ENCODE measurements at regions not wholly inside any gene's neighbourhood (a gene's known extent, or its start where the extent isn't known, plus 50 kb on each side); places are given as distances from the start of the nearest gene placed in this dataset.

DNA sequence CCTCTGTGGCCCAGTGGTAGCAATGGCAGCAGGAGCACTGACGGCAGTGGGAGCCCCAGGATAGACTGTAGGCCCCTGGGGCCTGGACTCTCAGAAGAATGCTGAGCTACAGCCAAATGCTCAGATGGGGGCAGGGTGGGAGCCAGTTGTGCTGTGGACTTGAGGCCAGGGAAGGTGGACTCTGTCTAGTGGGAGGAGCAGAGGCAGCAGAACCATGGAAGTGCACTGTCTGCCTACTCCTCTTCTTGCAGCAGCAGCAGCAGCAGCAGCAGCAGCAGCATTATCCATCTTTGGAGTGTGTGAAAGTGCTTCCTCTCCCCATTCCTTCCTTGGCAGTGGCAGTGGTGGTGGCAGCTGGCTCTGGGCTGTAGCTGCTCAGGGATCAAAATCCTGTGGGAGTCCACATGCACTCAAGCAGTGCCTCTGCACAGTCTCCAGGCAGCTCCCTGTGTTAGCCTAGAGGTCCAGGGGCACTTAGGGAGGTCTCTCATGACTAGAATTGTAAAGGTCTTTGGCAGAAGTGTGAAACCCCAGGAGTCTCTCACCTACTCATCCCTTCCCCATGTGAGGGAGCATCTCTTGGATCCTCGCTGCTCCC lies 917.9 kb upstream of the B3GALT2 start:
- Histone ChIP-seq H3K27me3 (ENCODE audit: control insufficient read depth in 3 of 3, insufficient read depth in 3 of 3, low read length in 2 of 3) (no peaks in the 10 kb centered on the region), H3K4me3 (no peak overlapping the region), H3K9me3 (ENCODE audit: control insufficient read depth in 4 of 4, insufficient read depth in 3 of 4, low read length in 3 of 4) (no peaks in the 10 kb centered on the region), H3K4me1 (ENCODE audit: control insufficient read depth in 5 of 5, insufficient read depth in 5 of 5, low read length in 5 of 5) (no peaks in the 10 kb centered on the region), H3K36me3 (ENCODE audit: control insufficient read depth in 4 of 4, insufficient read depth in 4 of 4, low read length in 4 of 4) (no peaks in the 10 kb centered on the region), H3K9ac (ENCODE audit: insufficient read depth in 1 of 2, low read length in 2 of 2) (no peak overlapping the region), H3K27ac (ENCODE audit: low read depth in 1 of 2, low read length in 1 of 2) (no peak overlapping the region)
- ATAC-seq (ENCODE audit: insufficient read depth, low FRiP score) (no peak), DNase-seq (peak in 2 of 3 donors; percentile 7 to 28)
- WGBS, 2 donors, result 92 to 100% methylated on average over 2 of the region's 2 CpGs
- TF ChIP-seq, protein P1, sequence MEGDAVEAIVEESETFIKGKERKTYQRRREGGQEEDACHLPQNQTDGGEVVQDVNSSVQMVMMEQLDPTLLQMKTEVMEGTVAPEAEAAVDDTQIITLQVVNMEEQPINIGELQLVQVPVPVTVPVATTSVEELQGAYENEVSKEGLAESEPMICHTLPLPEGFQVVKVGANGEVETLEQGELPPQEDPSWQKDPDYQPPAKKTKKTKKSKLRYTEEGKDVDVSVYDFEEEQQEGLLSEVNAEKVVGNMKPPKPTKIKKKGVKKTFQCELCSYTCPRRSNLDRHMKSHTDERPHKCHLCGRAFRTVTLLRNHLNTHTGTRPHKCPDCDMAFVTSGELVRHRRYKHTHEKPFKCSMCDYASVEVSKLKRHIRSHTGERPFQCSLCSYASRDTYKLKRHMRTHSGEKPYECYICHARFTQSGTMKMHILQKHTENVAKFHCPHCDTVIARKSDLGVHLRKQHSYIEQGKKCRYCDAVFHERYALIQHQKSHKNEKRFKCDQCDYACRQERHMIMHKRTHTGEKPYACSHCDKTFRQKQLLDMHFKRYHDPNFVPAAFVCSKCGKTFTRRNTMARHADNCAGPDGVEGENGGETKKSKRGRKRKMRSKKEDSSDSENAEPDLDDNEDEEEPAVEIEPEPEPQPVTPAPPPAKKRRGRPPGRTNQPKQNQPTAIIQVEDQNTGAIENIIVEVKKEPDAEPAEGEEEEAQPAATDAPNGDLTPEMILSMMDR (IDR thresholded peaks at IDR 0.05; ENCODE audit: control extremely low read depth, extremely low read depth), result no peak

DNA sequence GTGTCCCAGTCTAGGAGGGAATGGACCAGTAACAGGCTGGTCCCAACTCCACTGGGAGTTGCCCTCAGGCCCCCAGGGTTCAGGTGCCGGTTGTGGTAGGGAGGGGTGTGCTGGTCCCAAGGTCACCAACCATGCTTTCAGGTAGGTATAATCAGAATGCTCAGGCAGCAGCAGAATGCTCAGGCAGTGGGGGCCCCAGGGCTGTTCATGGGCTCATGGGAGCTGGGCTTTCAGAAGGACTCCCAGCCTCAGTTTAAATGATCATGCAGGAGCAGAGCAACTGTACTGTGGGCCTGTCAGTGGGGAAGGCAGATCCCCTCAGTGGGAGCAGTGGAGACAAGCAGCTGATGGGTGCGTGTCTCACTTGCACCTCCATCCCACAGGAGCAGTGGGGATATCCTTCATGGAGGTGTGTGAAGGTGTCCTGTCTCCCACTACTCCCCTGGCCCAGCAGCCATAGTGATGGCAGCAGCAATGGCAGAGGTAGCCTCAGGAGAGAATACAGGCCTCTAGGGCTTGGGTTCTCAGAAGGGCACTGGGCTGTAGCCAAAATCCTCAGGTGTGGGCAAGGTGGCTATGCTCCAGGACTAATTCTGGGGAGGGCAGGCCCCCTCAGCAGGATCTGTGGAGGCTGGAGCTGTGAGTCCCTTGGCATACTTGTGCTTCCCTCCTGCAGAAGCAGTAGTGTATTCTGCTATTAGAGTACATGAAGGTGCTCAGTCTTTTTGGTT lies 917.3 kb upstream of the B3GALT2 start:
- TF ChIP-seq, protein P1 (IDR thresholded peaks at IDR 0.05; ENCODE audit: control extremely low read depth, extremely low read depth), result no peak
- no peak for DNase-seq
- no peak for ATAC-seq (ENCODE audit: insufficient read depth, low FRiP score)
- no peak overlapping the region for H3K9ac ChIP-seq (ENCODE audit: insufficient read depth in 1 of 2, low read length in 2 of 2)
- H3K4me3 ChIP-seq, result no peak overlapping the region
- 49 to 67% methylated on average over 2 of the region's 2 CpGs for WGBS, 2 donors
- no peaks in the 10 kb centered on the region for H3K36me3 ChIP-seq (ENCODE audit: control insufficient read depth in 4 of 4, insufficient read depth in 4 of 4, low read length in 4 of 4)
- no peaks in the 10 kb centered on the region for H3K27me3 ChIP-seq (ENCODE audit: control insufficient read depth in 3 of 3, insufficient read depth in 3 of 3, low read length in 2 of 3)
- no peak overlapping the region for H3K27ac ChIP-seq (ENCODE audit: low read depth in 1 of 2, low read length in 1 of 2)
- H3K9me3 ChIP-seq (ENCODE audit: control insufficient read depth in 4 of 4, insufficient read depth in 3 of 4, low read length in 3 of 4), result no peaks in the 10 kb centered on the region
- no peaks in the 10 kb centered on the region for H3K4me1 ChIP-seq (ENCODE audit: control insufficient read depth in 5 of 5, insufficient read depth in 5 of 5, low read length in 5 of 5)

DNA sequence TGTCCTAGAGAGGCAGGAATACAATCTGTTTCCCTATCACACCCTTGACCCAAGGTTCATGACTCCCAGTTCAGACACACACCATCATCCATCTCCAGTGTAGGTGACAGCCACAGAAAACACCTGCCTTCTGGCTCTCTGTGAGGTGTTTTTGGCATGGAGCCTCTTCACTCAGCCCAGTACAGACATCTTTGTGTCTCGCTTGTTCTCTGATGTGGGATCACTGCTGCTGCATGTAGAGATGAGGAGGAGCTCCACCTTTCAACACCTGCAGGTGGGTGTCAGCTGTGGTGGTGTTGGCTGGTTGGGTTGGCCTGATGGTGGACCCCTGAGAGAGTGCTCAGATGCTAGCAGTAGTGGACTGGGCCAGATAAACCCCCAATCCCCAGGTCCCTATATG lies 916.7 kb upstream of the B3GALT2 start:
- no peak overlapping the region for H3K9ac ChIP-seq (ENCODE audit: insufficient read depth in 1 of 2, low read length in 2 of 2)
- no peak overlapping the region for H3K4me3 ChIP-seq
- DNase-seq (no peak), ATAC-seq (ENCODE audit: insufficient read depth, low FRiP score) (no peak)
- no peaks in the 10 kb centered on the region for H3K9me3 ChIP-seq (ENCODE audit: control insufficient read depth in 4 of 4, insufficient read depth in 3 of 4, low read length in 3 of 4)
- 92 to 97% methylated on average over 1 of the region's 1 CpG for WGBS, 2 donors
- TF ChIP-seq, protein P1 (IDR thresholded peaks at IDR 0.05; ENCODE audit: control extremely low read depth, extremely low read depth), result no peak
- H3K27me3 ChIP-seq (ENCODE audit: control insufficient read depth in 3 of 3, insufficient read depth in 3 of 3, low read length in 2 of 3), result no peaks in the 10 kb centered on the region
- no peaks in the 10 kb centered on the region for H3K36me3 ChIP-seq (ENCODE audit: control insufficient read depth in 4 of 4, insufficient read depth in 4 of 4, low read length in 4 of 4)
- H3K4me1 ChIP-seq (ENCODE audit: control insufficient read depth in 5 of 5, insufficient read depth in 5 of 5, low read length in 5 of 5), result no peaks in the 10 kb centered on the region
- H3K27ac ChIP-seq (ENCODE audit: low read depth in 1 of 2, low read length in 1 of 2), result no peak overlapping the region

Measured in lung (tissue), 11 donors.